OCI-LY3 (cell line): ENCODE measurements at regions not wholly inside any gene's neighbourhood (a gene's known extent, or its start where the extent isn't known, plus 50 kb on each side); places are given as distances from the start of the nearest gene placed in this dataset.

Source experiments
- CTCF ChIP-seq: fragments of 200-600, 300-600 bp; sonication (generic); IDR thresholded peaks from 2 replicates; pipeline ENCODE4 v1.5.1; 2014; ENCODE audit warnings: antibody characterized with exemption, low read length, low read depth
- EZH2phosphoT487 ChIP-seq: fragments of 200-600 bp; shearing (Covaris generic); IDR thresholded peaks from 2 replicates; pipeline ENCODE4 v1.6.1; 2018; ENCODE audit warnings: antibody characterized with exemption, mixed run types, low read depth

DNA sequence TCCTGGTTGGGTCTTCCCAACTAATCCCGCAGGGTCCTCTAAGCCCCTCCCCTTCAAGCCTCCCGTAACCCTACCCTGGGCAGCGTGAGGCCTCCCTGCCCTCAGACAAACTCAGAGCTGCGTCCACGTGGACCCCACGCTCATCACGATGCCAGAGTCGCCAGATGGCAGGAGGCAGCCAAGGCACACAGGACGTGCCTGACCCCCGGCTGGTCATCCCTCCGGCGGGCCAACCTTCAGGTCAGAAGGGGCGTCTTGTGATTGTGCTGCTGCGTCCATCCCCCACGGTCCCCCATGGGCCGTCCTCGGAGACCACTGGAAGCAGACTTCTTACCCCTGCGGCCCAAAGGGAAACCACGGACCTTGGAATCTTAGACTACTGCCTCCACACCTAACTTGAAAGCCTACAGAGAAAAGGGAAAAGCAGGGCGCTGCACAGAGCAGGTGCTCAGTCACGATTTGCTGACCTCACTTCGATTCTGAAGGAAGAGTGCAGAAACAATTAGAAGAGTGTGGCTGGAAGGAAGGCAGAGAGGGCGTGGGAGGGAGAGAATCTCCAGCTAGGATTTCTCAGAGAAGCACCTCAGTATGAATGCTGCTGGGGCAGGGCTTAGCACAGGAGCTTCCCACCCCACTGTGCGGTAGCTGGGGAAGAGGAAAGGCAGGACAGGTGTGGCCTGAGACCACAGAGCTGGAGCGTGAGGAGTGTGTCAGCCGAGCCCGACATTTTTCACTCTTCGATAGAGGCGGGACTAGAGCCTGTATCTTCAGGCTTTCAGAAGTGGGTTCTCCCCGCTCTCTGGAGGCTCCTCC is 174.8 kb downstream of the ERCC6L2 start:
- TF ChIP-seq CTCF (no peak), EZH2phosphoT487 (no peak)
